H9 (cell line): ENCODE measurements at regions not wholly inside any gene's neighbourhood (a gene's known extent, or its start where the extent isn't known, plus 50 kb on each side); places are given as distances from the start of the nearest gene placed in this dataset.

Source experiments
- DNase-seq: peaks from one replicate; pipeline ENCODE4 v3.0.0-alpha.2; 2017
- H2AFZ ChIP-seq: one replicate; pipeline ENCODE4 v1.6.1; 2013; ENCODE audit warnings: mild to moderate bottlenecking, low read length, control low read depth, moderate library complexity
- H2AK5ac ChIP-seq: 2 replicates; pipeline ENCODE4 v1.6.1; 2013; ENCODE audit warnings: low read length, control low read depth, mixed read lengths; ENCODE audit not compliant: insufficient read length
- H2BK120ac ChIP-seq: one replicate; pipeline ENCODE4 v1.6.1; 2013; ENCODE audit warnings: low read depth, mild to moderate bottlenecking, low read length, control low read depth, inconsistent platforms; ENCODE audit not compliant: poor library complexity, severe bottlenecking
- H2BK12ac ChIP-seq: 2 replicates; pipeline ENCODE4 v1.6.1; 2013; ENCODE audit warnings: low read length, control low read depth, mixed read lengths, low read depth; ENCODE audit not compliant: insufficient read length
- H2BK15ac ChIP-seq: 2 replicates; pipeline ENCODE4 v1.6.1; 2013; ENCODE audit warnings: low read depth, low read length, control low read depth
- H2BK20ac ChIP-seq: one replicate; pipeline ENCODE4 v1.6.1; 2013; ENCODE audit warnings: low read depth, mild to moderate bottlenecking, low read length, control low read depth, inconsistent platforms; ENCODE audit not compliant: poor library complexity, severe bottlenecking
- H2BK5ac ChIP-seq: 2 replicates; pipeline ENCODE4 v1.6.1; 2013; ENCODE audit warnings: low read length, control low read depth, mixed read lengths; ENCODE audit not compliant: insufficient read length
- H3K14ac ChIP-seq: 2 replicates; pipeline ENCODE4 v1.6.1; 2013; ENCODE audit warnings: low read length, control low read depth; ENCODE audit not compliant: insufficient read depth
- H3K18ac ChIP-seq: 2 replicates; pipeline ENCODE4 v1.6.1; 2013; ENCODE audit warnings: low read depth, mild to moderate bottlenecking, mixed read lengths, low read length, control low read depth; ENCODE audit not compliant: insufficient read length
- H3K23ac ChIP-seq: 2 replicates; pipeline ENCODE4 v1.6.1; 2013; ENCODE audit warnings: low read length, control low read depth, mixed read lengths, low read depth; ENCODE audit not compliant: insufficient read length
- H3K23me2 ChIP-seq: 2 replicates; pipeline ENCODE4 v1.6.1; 2013; ENCODE audit warnings: low read depth, mild to moderate bottlenecking, mixed read lengths, low read length, control low read depth; ENCODE audit not compliant: insufficient read length, poor library complexity, severe bottlenecking
- H3K27ac ChIP-seq: 2 replicates; pipeline ENCODE4 v1.5.1; 2013; ENCODE audit warnings: low read length, control low read depth, mixed read lengths, low read depth; ENCODE audit not compliant: insufficient read length
- H3K27me3 ChIP-seq: 2 replicates; pipeline ENCODE4 v1.6.1; 2013; ENCODE audit warnings: low read length, control low read depth, inconsistent platforms; ENCODE audit not compliant: insufficient read depth
- H3K4ac ChIP-seq: 2 replicates; pipeline ENCODE4 v1.6.1; 2013; ENCODE audit warnings: low read depth, mild to moderate bottlenecking, control low read depth, inconsistent platforms, low read length, moderate library complexity
- H3K4me1 ChIP-seq: 2 replicates; pipeline ENCODE4 v1.6.1; 2013; ENCODE audit warnings: low read length, control low read depth, inconsistent platforms; ENCODE audit not compliant: insufficient read depth
- H3K4me2 ChIP-seq: 2 replicates; pipeline ENCODE4 v1.6.1; 2013; ENCODE audit warnings: low read length, control low read depth, mixed read lengths; ENCODE audit not compliant: insufficient read length, insufficient read depth
- H3K56ac ChIP-seq: 2 replicates; pipeline ENCODE4 v1.6.1; 2013; ENCODE audit warnings: low read depth, mild to moderate bottlenecking, mixed read lengths, low read length, control low read depth; ENCODE audit not compliant: insufficient read length
- H3K79me1 ChIP-seq: 2 replicates; pipeline ENCODE4 v1.6.1; 2013; ENCODE audit warnings: low read depth, mild to moderate bottlenecking, moderate library complexity, low read length, control low read depth, inconsistent platforms; ENCODE audit not compliant: insufficient read depth, poor library complexity, severe bottlenecking
- H3K79me2 ChIP-seq: 2 replicates; pipeline ENCODE4 v1.6.1; 2013; ENCODE audit warnings: low read length, control low read depth, inconsistent platforms; ENCODE audit not compliant: insufficient read depth
- H3K9ac ChIP-seq: 2 replicates; pipeline ENCODE4 v1.6.1; 2013; ENCODE audit warnings: low read length, control low read depth, mixed read lengths; ENCODE audit not compliant: insufficient read length; ENCODE audit errors: extremely low read depth
- H3K9me3 ChIP-seq: one replicate; pipeline ENCODE4 v1.6.1; 2013; ENCODE audit warnings: low read depth, low read length, inconsistent platforms; ENCODE audit not compliant: control insufficient read depth
- H3T11ph ChIP-seq: one replicate; pipeline ENCODE4 v1.6.1; 2013; ENCODE audit warnings: mild to moderate bottlenecking, low read length, control low read depth, inconsistent platforms
- H4K20me1 ChIP-seq: one replicate; pipeline ENCODE4 v1.6.1; 2013; ENCODE audit not compliant: control insufficient read depth, insufficient read length, insufficient read depth
- H4K5ac ChIP-seq: 2 replicates; pipeline ENCODE4 v1.6.1; 2013; ENCODE audit warnings: low read depth, mild to moderate bottlenecking, mixed read lengths, low read length, control low read depth; ENCODE audit not compliant: insufficient read length
- H4K8ac ChIP-seq: replicated peaks from 2 replicates; pipeline ENCODE4 v1.6.1; 2013; ENCODE audit warnings: low read length, control low read depth, mixed read lengths, low read depth; ENCODE audit not compliant: insufficient read length
- H4K91ac ChIP-seq: 2 replicates; pipeline ENCODE4 v1.6.1; 2013; ENCODE audit warnings: low read depth, mild to moderate bottlenecking, moderate library complexity, mixed read lengths, low read length, control low read depth; ENCODE audit not compliant: insufficient read length
- H3K27ac Mint-ChIP-seq, 3 experiments: 2 replicates in 2 of 3; 3 replicates in 1 of 3; pipeline ENCODE4 v1.8.0; 2020 to 2021; ENCODE audit warnings: mixed read lengths in 3 of 3, mild to moderate bottlenecking in 1 of 3, moderate library complexity in 1 of 3
- H3K27me3 Mint-ChIP-seq: 2 replicates; pipeline ENCODE4 v1.8.0; 2021; ENCODE audit warnings: low read depth, mild to moderate bottlenecking, moderate library complexity, mixed read lengths
- H3K36me3 Mint-ChIP-seq, 3 experiments: 2 replicates in 2 of 3; 3 replicates in 1 of 3; pipeline ENCODE4 v1.8.0; 2020 to 2021; ENCODE audit warnings: low read depth in 3 of 3, mixed read lengths in 3 of 3; ENCODE audit not compliant: insufficient read depth in 1 of 3
- H3K4me1 Mint-ChIP-seq, 2 experiments: 2 replicates each; pipeline ENCODE4 v1.8.0; 2020; ENCODE audit warnings: mixed read lengths in 2 of 2
- H3K4me3 Mint-ChIP-seq, 2 experiments: 2 replicates in 1 of 2; 3 replicates in 1 of 2; pipeline ENCODE4 v1.8.0; 2020 to 2021; ENCODE audit warnings: mild to moderate bottlenecking in 2 of 2, mixed read lengths in 2 of 2, moderate library complexity in 1 of 2
- H3K9me3 Mint-ChIP-seq, 2 experiments: 2 replicates in 1 of 2; 3 replicates in 1 of 2; pipeline ENCODE4 v1.8.0; 2020; ENCODE audit warnings: mild to moderate bottlenecking in 2 of 2, mixed read lengths in 2 of 2, moderate library complexity in 1 of 2
- WGBS: extraction: QIAGEN DNeasy Blood & Tissue Kit; methylation state at CpG from one replicate; pipeline ENCODE4 v1.1.7; 2013; ENCODE audit warnings: missing lambda C conversion rate, low lambda C conversion rate, mixed read lengths; ENCODE audit not compliant: insufficient read length; ENCODE audit errors: extremely low coverage; 5-methylcytosine and 5-hydroxymethylcytosine counted together
- TF ChIP-seq, protein P1 (sequence below): fragments of 200-600 bp; sonication (generic); conservative IDR thresholded peaks from 3 replicates; pipeline ENCODE4 v1.8.0; 2021; ENCODE audit warnings: antibody characterized with exemption, mild to moderate bottlenecking

- no peak overlapping the region for H3K27ac ChIP-seq
- no peaks in the 10 kb centered on the region for H3K9me3 ChIP-seq
- no peak overlapping the region for H3K18ac ChIP-seq
- H3K4ac ChIP-seq: no peak overlapping the region
- H3K9ac ChIP-seq: no peak overlapping the region
- H3K36me3 Mint-ChIP-seq: peaks cover 0 to 7% (median 6%) of the 10 kb centered on the region in 3 experiments; a peak in 4 of 7 replicates
- H2AFZ ChIP-seq: no peak overlapping the region
- H3K4me3 Mint-ChIP-seq: no peak overlapping the region
- H3K79me2 ChIP-seq: no peaks in the 10 kb centered on the region
- no peak overlapping the region for H4K8ac ChIP-seq
- no peak overlapping the region for H2BK5ac ChIP-seq
- no peak overlapping the region for H3K4me2 ChIP-seq
- H3K27ac Mint-ChIP-seq: no peak overlapping the region
- no peak overlapping the region for H2BK20ac ChIP-seq
- no peak for DNase-seq
- no peaks in the 10 kb centered on the region for H3K79me1 ChIP-seq
- no peaks in the 10 kb centered on the region; the same call in 1 of the 2 replicates for H3K4me1 ChIP-seq
- H2BK120ac ChIP-seq: no peak overlapping the region
- H2BK12ac ChIP-seq: no peak overlapping the region
- no peak overlapping the region for H3K56ac ChIP-seq
- H3K4me1 Mint-ChIP-seq: peaks cover 5 to 13% of the 10 kb centered on the region in 2 experiments
- no peak overlapping the region for H3T11ph ChIP-seq
- H3K9me3 Mint-ChIP-seq: peaks cover 0 to 3% of the 10 kb centered on the region in 2 experiments; a peak in 2 of 5 replicates
- peaks cover 4% of the 10 kb centered on the region for H3K27me3 Mint-ChIP-seq
- no peak overlapping the region for H4K5ac ChIP-seq
- H2BK15ac ChIP-seq: no peak overlapping the region
- H4K20me1 ChIP-seq: no peaks in the 10 kb centered on the region
- H3K23ac ChIP-seq: no peak overlapping the region
- H4K91ac ChIP-seq: no peak overlapping the region
- H3K27me3 ChIP-seq: no peaks in the 10 kb centered on the region
- no peak overlapping the region for H3K14ac ChIP-seq
- H2AK5ac ChIP-seq: no peak overlapping the region
- H3K23me2 ChIP-seq: no peaks in the 10 kb centered on the region
- TF ChIP-seq, protein P1, sequence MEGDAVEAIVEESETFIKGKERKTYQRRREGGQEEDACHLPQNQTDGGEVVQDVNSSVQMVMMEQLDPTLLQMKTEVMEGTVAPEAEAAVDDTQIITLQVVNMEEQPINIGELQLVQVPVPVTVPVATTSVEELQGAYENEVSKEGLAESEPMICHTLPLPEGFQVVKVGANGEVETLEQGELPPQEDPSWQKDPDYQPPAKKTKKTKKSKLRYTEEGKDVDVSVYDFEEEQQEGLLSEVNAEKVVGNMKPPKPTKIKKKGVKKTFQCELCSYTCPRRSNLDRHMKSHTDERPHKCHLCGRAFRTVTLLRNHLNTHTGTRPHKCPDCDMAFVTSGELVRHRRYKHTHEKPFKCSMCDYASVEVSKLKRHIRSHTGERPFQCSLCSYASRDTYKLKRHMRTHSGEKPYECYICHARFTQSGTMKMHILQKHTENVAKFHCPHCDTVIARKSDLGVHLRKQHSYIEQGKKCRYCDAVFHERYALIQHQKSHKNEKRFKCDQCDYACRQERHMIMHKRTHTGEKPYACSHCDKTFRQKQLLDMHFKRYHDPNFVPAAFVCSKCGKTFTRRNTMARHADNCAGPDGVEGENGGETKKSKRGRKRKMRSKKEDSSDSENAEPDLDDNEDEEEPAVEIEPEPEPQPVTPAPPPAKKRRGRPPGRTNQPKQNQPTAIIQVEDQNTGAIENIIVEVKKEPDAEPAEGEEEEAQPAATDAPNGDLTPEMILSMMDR: no peak
- WGBS: no CpG with 5 or more reads among the region's 7 CpGs
These were observed 86.8 kb upstream of the EIF5 start for GRCh38 chr14:103247169-103247606.
